ENCODE measurements at regions not wholly inside any gene's neighbourhood (a gene's known extent, or its start where the extent isn't known, plus 50 kb on each side); places are given as distances from the start of the nearest gene placed in this dataset.

DNA sequence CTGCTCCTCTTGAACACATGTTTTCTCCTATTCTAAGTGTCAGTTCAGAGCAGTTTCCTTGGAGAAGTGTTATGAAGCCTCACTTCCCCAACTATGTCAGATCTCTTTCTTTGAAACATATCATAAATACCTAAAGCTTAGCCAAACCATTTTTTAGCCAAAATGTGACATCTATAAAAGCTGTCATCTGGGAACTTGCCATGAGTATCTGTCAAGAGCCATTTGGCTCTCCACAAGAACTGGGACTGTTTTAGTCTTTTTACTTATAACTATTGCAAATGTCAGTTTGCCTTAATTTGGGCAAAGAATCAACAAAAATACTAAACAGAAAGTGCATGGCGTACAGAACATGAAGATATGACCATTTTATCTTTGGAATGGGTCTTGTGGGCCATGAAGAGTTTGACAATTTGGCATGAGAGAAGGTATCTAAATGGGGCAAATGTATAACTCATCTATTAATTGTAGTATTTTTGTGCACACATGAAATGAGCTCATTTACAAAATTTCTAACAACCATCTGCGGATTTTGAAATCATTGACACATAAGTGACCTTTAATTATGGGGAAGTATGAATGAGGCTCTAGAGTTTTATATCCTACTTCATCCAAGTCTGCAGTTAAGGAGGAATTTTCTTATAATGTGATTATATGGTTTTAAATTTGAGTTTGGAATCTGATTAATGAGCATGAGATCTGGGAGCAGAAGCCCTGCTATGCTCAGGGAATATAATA lies 129.1 kb upstream of the PACRGL start:
- no peak for TF ChIP-seq MAX (IDR thresholded peaks at IDR 0.05; ENCODE audit: low read depth, low read length)
- no peak for TF ChIP-seq CTCF (IDR thresholded peaks at IDR 0.05; ENCODE audit: low read depth, low read length)
- no peak for TF ChIP-seq POLR2A (IDR thresholded peaks at IDR 0.05; ENCODE audit: extremely low read depth, insufficient read length)
- TF ChIP-seq MYC (IDR thresholded peaks at IDR 0.05; ENCODE audit: low read depth, low read length), result no peak

DNA sequence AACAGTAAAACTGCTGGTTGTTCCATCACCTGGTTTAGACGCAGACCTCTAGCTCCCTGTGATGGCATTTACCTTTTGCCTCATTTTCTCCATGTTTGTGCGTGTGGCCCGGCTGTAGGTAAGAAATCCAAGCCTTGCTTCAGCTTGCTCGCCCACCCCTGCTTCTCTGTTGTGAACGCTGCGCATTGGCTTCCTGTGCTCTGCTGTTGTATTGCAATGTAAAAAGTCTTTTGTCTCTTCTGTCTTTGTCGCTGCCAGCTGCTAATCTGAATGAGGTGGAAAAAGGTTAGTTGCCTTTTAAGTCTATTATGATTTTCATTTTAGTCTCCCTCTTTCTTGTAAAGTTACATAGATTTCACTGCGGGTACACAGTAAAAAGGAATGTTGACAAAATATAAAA lies 127.3 kb upstream of the PACRGL start:
- TF ChIP-seq MAX (IDR thresholded peaks at IDR 0.05; ENCODE audit: low read depth, low read length), result no peak
- no peak for TF ChIP-seq CTCF (IDR thresholded peaks at IDR 0.05; ENCODE audit: low read depth, low read length)
- no peak for TF ChIP-seq POLR2A (IDR thresholded peaks at IDR 0.05; ENCODE audit: extremely low read depth, insufficient read length)
- no peak for TF ChIP-seq MYC (IDR thresholded peaks at IDR 0.05; ENCODE audit: low read depth, low read length)
- no peak for DNase-seq (ENCODE audit: low read depth)
- H3K4me3 ChIP-seq (ENCODE audit: low read depth, low read length), result no peak overlapping the region

More for the DNA sequence above, 129.1 kb upstream of the PACRGL start:
- no peak overlapping the region for H3K4me3 ChIP-seq (ENCODE audit: low read depth, low read length)
- no peak for DNase-seq (ENCODE audit: low read depth)

DNA sequence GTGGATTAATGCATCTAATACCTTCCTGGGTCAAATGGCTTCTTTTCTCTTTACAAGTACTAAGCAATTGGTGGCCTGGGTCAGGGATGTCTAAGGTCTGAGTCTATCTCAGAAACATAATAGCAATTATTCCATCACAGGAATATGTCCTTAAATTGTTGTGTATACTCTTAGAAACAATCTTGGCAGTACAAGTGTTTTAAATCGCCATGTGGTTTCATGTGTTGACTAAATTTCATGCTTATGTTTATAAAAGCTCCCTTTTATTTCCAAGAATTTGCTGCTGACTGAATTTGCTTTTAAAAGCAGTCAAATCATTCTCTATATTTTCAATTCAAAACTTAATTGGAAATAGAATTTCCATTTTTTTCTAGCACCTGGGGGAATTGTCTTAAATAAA lies 125.3 kb upstream of the PACRGL start:
- H3K4me3 ChIP-seq (ENCODE audit: low read depth, low read length), result no peak overlapping the region
- TF ChIP-seq MYC (IDR thresholded peaks at IDR 0.05; ENCODE audit: low read depth, low read length) (no peak), POLR2A (IDR thresholded peaks at IDR 0.05; ENCODE audit: extremely low read depth, insufficient read length) (no peak), CTCF (IDR thresholded peaks at IDR 0.05; ENCODE audit: low read depth, low read length) (no peak), MAX (IDR thresholded peaks at IDR 0.05; ENCODE audit: low read depth, low read length) (no peak)
- no peak for DNase-seq (ENCODE audit: low read depth)

GRCh38 chr4:20575486-20575885 lies 124.8 kb upstream of the PACRGL start:
- DNase-seq (ENCODE audit: low read depth), result no peak
- no peak for TF ChIP-seq MYC (IDR thresholded peaks at IDR 0.05; ENCODE audit: low read depth, low read length)
- TF ChIP-seq MAX (IDR thresholded peaks at IDR 0.05; ENCODE audit: low read depth, low read length), result no peak
- no peak for TF ChIP-seq POLR2A (IDR thresholded peaks at IDR 0.05; ENCODE audit: extremely low read depth, insufficient read length)
- TF ChIP-seq CTCF (IDR thresholded peaks at IDR 0.05; ENCODE audit: low read depth, low read length), result no peak
- H3K4me3 ChIP-seq (ENCODE audit: low read depth, low read length), result no peak overlapping the region

- no peak overlapping the region for H3K4me3 ChIP-seq (ENCODE audit: low read depth, low read length)
- DNase-seq (ENCODE audit: low read depth), result no peak
Measured at GRCh38 chr4:20576861-20577260, 123.4 kb upstream of the PACRGL start.

More at GRCh38 chr4:20576861-20577260, 123.4 kb upstream of the PACRGL start:
- TF ChIP-seq MYC (IDR thresholded peaks at IDR 0.05; ENCODE audit: low read depth, low read length) (no peak), MAX (IDR thresholded peaks at IDR 0.05; ENCODE audit: low read depth, low read length) (no peak), CTCF (IDR thresholded peaks at IDR 0.05; ENCODE audit: low read depth, low read length) (no peak), POLR2A (IDR thresholded peaks at IDR 0.05; ENCODE audit: extremely low read depth, insufficient read length) (no peak)
